Retina (tissue), 1 donor: ENCODE measurements at regions not wholly inside any gene's neighbourhood (a gene's known extent, or its start where the extent isn't known, plus 50 kb on each side); places are given as distances from the start of the nearest gene placed in this dataset.
"Not testable (repeated sequence)": the region's sequence is repeated elsewhere in the genome, so short reads cannot be mapped to it uniquely, and the experiment has no call there.

Source experiments
- DNase-seq: peaks from one replicate; pipeline ENCODE4 v3.0.0-alpha.2; 2016

DNA sequence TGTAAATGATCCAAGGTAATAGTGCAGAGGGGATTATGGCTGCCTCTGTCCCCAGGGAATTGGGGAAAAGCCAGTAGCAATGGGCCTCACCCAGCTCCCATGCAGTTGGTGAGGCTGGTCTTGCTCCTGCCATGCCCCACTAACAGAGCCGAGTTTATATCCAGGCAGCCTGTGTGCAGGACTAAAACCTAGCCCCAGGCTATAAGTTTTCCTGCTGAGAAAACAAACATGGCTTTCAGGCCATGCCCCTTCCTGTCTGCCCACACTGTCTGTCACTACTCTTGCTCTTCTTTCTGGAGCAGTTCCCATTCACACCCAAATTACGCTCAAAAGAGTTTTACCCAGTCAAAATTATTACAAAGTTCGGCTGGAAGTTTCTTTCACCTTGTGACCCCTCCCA, 73.5 kb upstream of the SPATA16 start:
- no peak for DNase-seq

DNA sequence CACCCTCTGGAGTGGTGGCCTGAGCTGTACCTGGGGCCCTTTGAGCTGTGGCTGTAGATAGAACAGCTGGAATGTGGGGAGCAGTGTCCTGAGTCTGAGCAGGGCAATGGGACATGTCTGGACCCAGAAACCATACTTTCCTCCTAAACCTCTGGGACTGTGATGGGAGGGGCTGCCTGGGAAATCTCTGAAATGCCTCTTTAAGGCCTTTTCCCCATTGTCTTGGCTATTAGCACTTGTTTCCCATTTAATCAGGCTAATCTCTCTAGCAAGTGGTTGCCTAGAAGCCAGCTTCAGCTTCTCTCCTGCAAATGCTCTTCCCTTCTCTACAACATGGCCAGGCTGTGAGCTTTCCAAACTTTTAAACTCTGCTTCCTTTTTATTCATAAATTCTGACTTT, 58.5 kb upstream of the SPATA16 start:
- no peak for DNase-seq

DNA sequence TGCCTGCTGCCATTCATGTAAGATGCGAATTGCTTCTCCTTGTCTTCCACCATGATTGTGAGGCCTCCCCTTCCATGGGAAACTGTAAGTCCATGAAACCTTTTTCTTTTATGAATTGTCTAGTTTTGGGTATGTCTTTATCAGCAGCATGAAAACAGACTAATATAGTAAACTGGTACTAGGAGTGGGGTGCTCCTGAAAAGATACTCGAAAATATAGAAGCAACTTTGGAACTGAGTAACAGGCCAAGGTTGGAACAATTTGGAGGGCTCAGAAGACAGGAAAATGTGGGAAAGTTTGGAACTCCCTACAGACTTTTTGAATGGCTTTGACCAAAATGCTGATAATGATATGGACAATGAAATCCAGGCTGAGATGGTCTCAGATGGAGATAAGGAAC, 53.8 kb upstream of the SPATA16 start:
- not testable (repeated sequence) for DNase-seq

DNA sequence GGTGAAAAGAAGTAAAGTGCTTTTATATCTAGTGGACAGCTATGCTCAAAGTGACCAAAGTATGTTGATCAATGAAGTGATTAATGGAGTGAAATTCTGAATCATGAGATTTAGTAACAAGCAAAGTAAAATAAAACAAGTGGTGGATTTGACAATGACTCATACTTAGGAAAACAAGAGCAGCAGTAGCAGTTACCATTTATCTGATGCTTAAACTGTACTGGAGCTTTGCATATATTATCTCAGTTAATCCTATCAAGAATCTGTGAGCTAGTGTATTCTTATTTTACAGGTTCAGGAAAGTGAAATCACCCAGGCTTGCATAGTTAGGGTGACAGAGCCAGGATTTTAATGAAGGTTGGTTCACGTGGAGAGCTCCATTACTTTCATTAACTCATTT, 50.6 kb upstream of the SPATA16 start:
- DNase-seq: no peak
